Keratinocyte (primary cell): ENCODE measurements at regions not wholly inside any gene's neighbourhood (a gene's known extent, or its start where the extent isn't known, plus 50 kb on each side); places are given as distances from the start of the nearest gene placed in this dataset.

Experiments
- DNase-seq: peaks from one replicate; pipeline ENCODE4 v3.0.0-alpha.2; 2011; ENCODE audit warnings: low read depth, missing footprints, low spot score
- FAIRE-seq: peaks from 2 replicates; lab custom pipeline; 2011; peaks lifted over from hg19 to GRCh38; lab: Jason Lieb, UNC
- H2AFZ ChIP-seq: 2 replicates; pipeline ENCODE4 v1.6.0; 2012; ENCODE audit warnings: low read length, control low read depth, inconsistent platforms; ENCODE audit not compliant: control insufficient read depth
- H3K27ac ChIP-seq: 2 replicates; pipeline ENCODE4 v1.5.1; 2011; ENCODE audit warnings: low read length; ENCODE audit not compliant: control insufficient read depth, insufficient read depth
- H3K27me3 ChIP-seq: 3 replicates; pipeline ENCODE4 v1.6.0; 2011; ENCODE audit warnings: low read length; ENCODE audit not compliant: control insufficient read depth, insufficient read depth; ENCODE audit errors: extremely low read depth
- H3K36me3 ChIP-seq, 2 experiments: 2 replicates in 1 of 2; 3 replicates in 1 of 2; pipeline ENCODE4 v1.5.1; 2011; ENCODE audit warnings: low read length in 2 of 2, mild to moderate bottlenecking in 1 of 2; ENCODE audit not compliant: control insufficient read depth in 2 of 2, insufficient read depth in 2 of 2; ENCODE audit errors: extremely low read depth in 1 of 2
- H3K4me1 ChIP-seq: 3 replicates; pipeline ENCODE4 v1.5.1; 2011; ENCODE audit warnings: low read length; ENCODE audit not compliant: control insufficient read depth, insufficient read depth; ENCODE audit errors: extremely low read depth
- H3K4me2 ChIP-seq: 3 replicates; pipeline ENCODE4 v1.6.0; 2011; ENCODE audit warnings: low read depth, low read length; ENCODE audit not compliant: control insufficient read depth, insufficient read depth; ENCODE audit errors: extremely low read depth
- H3K4me3 ChIP-seq, 3 experiments: fragments of 200-600 bp in 1 of 3; sonication (generic) in 1 of 3; 2 replicates in 2 of 3; 3 replicates in 1 of 3; pipeline ENCODE4 v1.5.1; 2011 to 2016; ENCODE audit warnings: low read length in 3 of 3, mild to moderate bottlenecking in 3 of 3, control low read depth in 2 of 3, inconsistent platforms in 1 of 3, low read depth in 1 of 3, mixed read lengths in 1 of 3, mixed run types in 1 of 3, moderate library complexity in 1 of 3; ENCODE audit not compliant: control insufficient read depth in 2 of 3, insufficient read depth in 2 of 3; ENCODE audit errors: extremely low read depth in 1 of 3
- H3K79me2 ChIP-seq: 2 replicates; pipeline ENCODE4 v1.6.0; 2012; ENCODE audit warnings: low read length; ENCODE audit not compliant: control insufficient read depth, insufficient read depth
- H3K9ac ChIP-seq: 3 replicates; pipeline ENCODE4 v1.6.0; 2011; ENCODE audit warnings: low read length; ENCODE audit not compliant: control insufficient read depth, insufficient read depth; ENCODE audit errors: extremely low read depth
- H3K9me1 ChIP-seq: 3 replicates; pipeline ENCODE4 v1.6.0; 2011; ENCODE audit warnings: low read length; ENCODE audit not compliant: control insufficient read depth, insufficient read depth; ENCODE audit errors: extremely low read depth
- H3K9me3 ChIP-seq: 2 replicates; pipeline ENCODE4 v1.5.1; 2012; ENCODE audit warnings: low read depth, low read length; ENCODE audit not compliant: control insufficient read depth
- H4K20me1 ChIP-seq: 3 replicates; pipeline ENCODE4 v1.6.0; 2011; ENCODE audit warnings: low read length; ENCODE audit not compliant: control insufficient read depth, insufficient read depth; ENCODE audit errors: extremely low read depth
- EZH2 ChIP-seq: IDR thresholded peaks from one replicate; pipeline ENCODE4 v1.6.1; 2012; ENCODE audit warnings: inconsistent platforms, mild to moderate bottlenecking, low read length, moderate library complexity
- dilution Hi-C: fragments of 300-500 bp; cut with MboI; formaldehyde crosslinking; loops from one replicate; pipeline ENCODE4 v1.7.0; 2020; ENCODE audit warnings: low sequenced_read_pairs; ENCODE audit not compliant: extremely low pct_ligation_motif_present
- TF ChIP-seq, protein P1 (sequence below), 3 experiments: IDR thresholded peaks in 1 of 3; conservative IDR thresholded peaks in 1 of 3; optimal IDR thresholded peaks in 1 of 3; 2 replicates in 2 of 3; 3 replicates in 1 of 3; pipeline versions ENCODE3 to v1.5.1; 2011; ENCODE audit warnings: low read length in 3 of 3, mild to moderate bottlenecking in 3 of 3, moderate library complexity in 2 of 3, control low read depth in 1 of 3, inconsistent platforms in 1 of 3; ENCODE audit not compliant: insufficient read depth in 2 of 3; ENCODE audit errors: extremely low read depth in 1 of 3

GRCh38 chr1:57578099-57578498, 154.2 kb upstream of the DAB1 start:
- H3K79me2 ChIP-seq: no peaks in the 10 kb centered on the region
- TF ChIP-seq EZH2: no peak
- TF ChIP-seq, protein P1, sequence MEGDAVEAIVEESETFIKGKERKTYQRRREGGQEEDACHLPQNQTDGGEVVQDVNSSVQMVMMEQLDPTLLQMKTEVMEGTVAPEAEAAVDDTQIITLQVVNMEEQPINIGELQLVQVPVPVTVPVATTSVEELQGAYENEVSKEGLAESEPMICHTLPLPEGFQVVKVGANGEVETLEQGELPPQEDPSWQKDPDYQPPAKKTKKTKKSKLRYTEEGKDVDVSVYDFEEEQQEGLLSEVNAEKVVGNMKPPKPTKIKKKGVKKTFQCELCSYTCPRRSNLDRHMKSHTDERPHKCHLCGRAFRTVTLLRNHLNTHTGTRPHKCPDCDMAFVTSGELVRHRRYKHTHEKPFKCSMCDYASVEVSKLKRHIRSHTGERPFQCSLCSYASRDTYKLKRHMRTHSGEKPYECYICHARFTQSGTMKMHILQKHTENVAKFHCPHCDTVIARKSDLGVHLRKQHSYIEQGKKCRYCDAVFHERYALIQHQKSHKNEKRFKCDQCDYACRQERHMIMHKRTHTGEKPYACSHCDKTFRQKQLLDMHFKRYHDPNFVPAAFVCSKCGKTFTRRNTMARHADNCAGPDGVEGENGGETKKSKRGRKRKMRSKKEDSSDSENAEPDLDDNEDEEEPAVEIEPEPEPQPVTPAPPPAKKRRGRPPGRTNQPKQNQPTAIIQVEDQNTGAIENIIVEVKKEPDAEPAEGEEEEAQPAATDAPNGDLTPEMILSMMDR (optimal IDR thresholded peaks at IDR 0.05 in 1 of 3, IDR thresholded peaks at IDR 0.05 in 1 of 3, conservative IDR thresholded peaks at IDR 0.05 in 1 of 3; ENCODE audit: extremely low read depth in 1 of 3, insufficient read depth in 2 of 3, low read length in 3 of 3): no peak
- H3K36me3 ChIP-seq: no peaks in the 10 kb centered on the region
- H3K4me3 ChIP-seq: no peak overlapping the region
- no peak overlapping the region for H3K9ac ChIP-seq
- no peaks in the 10 kb centered on the region for H3K4me1 ChIP-seq
- H4K20me1 ChIP-seq: no peaks in the 10 kb centered on the region
- no peaks in the 10 kb centered on the region for H3K9me1 ChIP-seq
- no peak overlapping the region for H3K4me2 ChIP-seq
- no peak for FAIRE-seq
- no peaks in the 10 kb centered on the region for H3K27me3 ChIP-seq
- no peak overlapping the region for H3K27ac ChIP-seq
- no peaks in the 10 kb centered on the region for H3K9me3 ChIP-seq
- dilution Hi-C loops: no loop called here
- H2AFZ ChIP-seq: no peak overlapping the region
- no peak for DNase-seq

GRCh38 chr1:57576756-57577155, 152.9 kb upstream of the DAB1 start:
- Histone ChIP-seq H3K9me1 (no peaks in the 10 kb centered on the region), H3K9me3 (no peaks in the 10 kb centered on the region), H3K4me3 (no peak overlapping the region), H3K36me3 (no peaks in the 10 kb centered on the region), H3K9ac (no peak overlapping the region), H3K27me3 (no peaks in the 10 kb centered on the region), H4K20me1 (no peaks in the 10 kb centered on the region), H2AFZ (no peak overlapping the region), H3K79me2 (no peaks in the 10 kb centered on the region), H3K4me2 (no peak overlapping the region), H3K4me1 (no peaks in the 10 kb centered on the region), H3K27ac (no peak overlapping the region)
- TF ChIP-seq, protein P1 (optimal IDR thresholded peaks at IDR 0.05 in 1 of 3, IDR thresholded peaks at IDR 0.05 in 1 of 3, conservative IDR thresholded peaks at IDR 0.05 in 1 of 3; ENCODE audit: extremely low read depth in 1 of 3, insufficient read depth in 2 of 3, low read length in 3 of 3): no peak
- TF ChIP-seq EZH2: no peak
- no peak for DNase-seq
- no peak for FAIRE-seq
- dilution Hi-C loops: no loop called here
